ENCODE measurements at regions not wholly inside any gene's neighbourhood (a gene's known extent, or its start where the extent isn't known, plus 50 kb on each side); places are given as distances from the start of the nearest gene placed in this dataset.

DNA sequence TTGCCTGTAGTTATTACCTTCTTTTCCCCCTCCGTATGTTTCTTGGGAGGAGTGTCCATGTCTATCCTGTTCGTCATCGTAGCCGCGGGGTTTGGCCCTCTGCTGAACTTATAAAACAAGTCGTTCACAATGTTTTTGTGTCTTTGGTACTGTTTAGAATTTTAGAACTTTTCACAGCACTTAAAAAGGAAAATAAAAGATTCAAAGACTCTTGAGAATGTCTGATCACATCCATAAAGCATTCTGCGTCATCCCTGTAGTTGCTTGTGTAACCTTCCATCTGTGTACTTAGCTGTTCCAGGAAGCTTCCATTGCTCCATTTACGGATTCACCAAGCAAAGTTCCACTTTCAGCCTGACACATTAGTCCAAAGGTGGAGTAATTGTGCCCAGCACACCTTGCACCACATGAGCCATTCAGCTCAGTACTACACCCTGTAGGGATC lies 677.1 kb upstream of the NR2F2 start:
- no peaks in the 10 kb centered on the region for H4K20me1 ChIP-seq (replicated peaks in 1 of 2; ENCODE audit: control insufficient read depth in 1 of 2, insufficient read depth in 2 of 2, low read length in 2 of 2)
- no peak overlapping the region for H2AK5ac ChIP-seq (ENCODE audit: low read depth, low read length)
- H3K36me3 ChIP-seq (ENCODE audit: control insufficient read depth in 2 of 4, insufficient read depth in 4 of 4, low read length in 3 of 4): no peaks in the 10 kb centered on the region
- no peaks in the 10 kb centered on the region for H3K27me3 ChIP-seq (replicated peaks in 1 of 4; ENCODE audit: control insufficient read depth in 3 of 4, extremely low read depth in 1 of 4, insufficient read depth in 3 of 4, low read length in 3 of 4)
- no peak overlapping the region for H2BK12ac ChIP-seq (ENCODE audit: low read depth, low read length)
- no peak overlapping the region for H4K8ac ChIP-seq (ENCODE audit: extremely low read depth, insufficient read depth, low read length)
- FAIRE-seq: no peak
- no peak overlapping the region for H3K4ac ChIP-seq (replicated peaks; ENCODE audit: insufficient read length, low read depth, low read length)
- no peaks in the 10 kb centered on the region for H3K4me1 ChIP-seq (replicated peaks in 1 of 4; ENCODE audit: control insufficient read depth in 3 of 4, insufficient read depth in 4 of 4, low read length in 3 of 4)
- no peaks in the 10 kb centered on the region for H3K79me2 ChIP-seq (ENCODE audit: control insufficient read depth in 1 of 2, insufficient read depth in 2 of 2, low read length in 2 of 2)
- no peak overlapping the region for H2BK20ac ChIP-seq (ENCODE audit: low read length)
- no peak overlapping the region for H3K4me2 ChIP-seq (ENCODE audit: insufficient read depth in 1 of 2, low read depth in 2 of 2, low read length in 2 of 2)
- H3K9ac ChIP-seq (replicated peaks in 1 of 4; ENCODE audit: extremely low read depth in 1 of 4, low read depth in 3 of 4, low read length in 3 of 4): no peak overlapping the region
- H3K56ac ChIP-seq (replicated peaks; ENCODE audit: insufficient read length, low read depth, low read length): no peak overlapping the region
- no peaks in the 10 kb centered on the region for H3K9me3 ChIP-seq (ENCODE audit: insufficient read depth in 2 of 2, low read depth in 1 of 2, low read length in 1 of 2)
- no peak overlapping the region for H2BK15ac ChIP-seq (ENCODE audit: low read length)
- no peak overlapping the region for H4K91ac ChIP-seq (replicated peaks; ENCODE audit: insufficient read length, low read length)
- no peaks in the 10 kb centered on the region for H3K23me2 ChIP-seq (ENCODE audit: low read depth, low read length)
- H3K27ac ChIP-seq (ENCODE audit: low read depth, low read length): no peak overlapping the region
- ChIA-PET POLR2A (ENCODE audit: partially characterized antibody) (no interaction called here), CTCF (ENCODE audit: partially characterized antibody) (interaction anchor here (1.3 kb wide), 1 partner anchor 45 kb away, joined by 3 read pairs; no protein-coding TSS in a partner anchor)
- no peak overlapping the region for H3K23ac ChIP-seq (ENCODE audit: insufficient read length)
- no peak overlapping the region for H3K14ac ChIP-seq (ENCODE audit: insufficient read length)
- H3K4me3 ChIP-seq (ENCODE audit: extremely low read depth in 1 of 4, insufficient read depth in 2 of 4, low read depth in 3 of 4, low read length in 4 of 4): no peak overlapping the region
- H2BK120ac ChIP-seq (replicated peaks; ENCODE audit: low read depth, low read length): no peak overlapping the region
- H3K79me1 ChIP-seq (ENCODE audit: low read depth, low read length): no peaks in the 10 kb centered on the region
- H2AFZ ChIP-seq (ENCODE audit: low read length): no peak overlapping the region
- H2BK5ac ChIP-seq (ENCODE audit: low read depth, low read length): no peak overlapping the region
- DNase-seq (ENCODE audit: low read depth in 1 of 2, low spot score in 2 of 2): no peak
- no peak overlapping the region for H4K5ac ChIP-seq (ENCODE audit: insufficient read length, low read depth, low read length)
- no peak overlapping the region for H3K18ac ChIP-seq (ENCODE audit: extremely low read depth, low read length)
- WGBS, 2 experiments (ENCODE audit: extremely low coverage in 1 of 2, insufficient coverage in 1 of 2, insufficient read length in 1 of 2, insufficient replicate concordance in 2 of 2, low coverage in 1 of 2, low lambda C conversion rate in 2 of 2, missing lambda C conversion rate in 1 of 2): 95% methylated on average over 8 of the region's 8 CpGs; no CpG with 5 or more reads in 1 of the 2 experiments
- TF ChIP-seq RNF2 (IDR thresholded peaks at IDR 0.05; ENCODE audit: borderline replicate concordance, low read depth, low read length, missing control alignments, poor library complexity, severe bottlenecking) (no peak), ASH2L (IDR thresholded peaks at IDR 0.05; ENCODE audit: low read length) (no peak), GTF2F1 (IDR thresholded peaks at IDR 0.05; ENCODE audit: borderline replicate concordance, low read depth, low read length) (no peak), TAF1 (IDR thresholded peaks at IDR 0.05; ENCODE audit: low read depth, low read length) (no peak), SAP30 (IDR thresholded peaks at IDR 0.05; ENCODE audit: insufficient read depth, insufficient replicate concordance, low read length) (no peak)

Measured in H1 (cell line).